GM10266 (cell line): ENCODE measurements at regions not wholly inside any gene's neighbourhood (a gene's known extent, or its start where the extent isn't known, plus 50 kb on each side); places are given as distances from the start of the nearest gene placed in this dataset.

Source experiments
- DNase-seq: peaks from one replicate; pipeline ENCODE4 v3.0.0; 2012; ENCODE audit errors: extremely low spot score
- CTCF ChIP-seq: IDR thresholded peaks from 2 replicates; pipeline ENCODE4 v1.5.1; 2012; ENCODE audit warnings: mild to moderate bottlenecking, low read depth; ENCODE audit not compliant: control insufficient read depth, insufficient read depth; ENCODE audit errors: missing control alignments

- DNase-seq = no peak
- no peak for TF ChIP-seq CTCF
These were observed 257.3 kb upstream of the NT5E start for GRCh38 chr6:85192596-85192995.

GRCh38 chr6:85192186-85192585 is 257.7 kb upstream of the NT5E start:
- no peak for DNase-seq

GRCh38 chr6:85191656-85192055 is 258.2 kb upstream of the NT5E start:
- DNase-seq = no peak
- no peak for TF ChIP-seq CTCF

More at GRCh38 chr6:85192186-85192585, 257.7 kb upstream of the NT5E start:
- TF ChIP-seq CTCF = no peak

GRCh38 chr6:85186546-85187175 is 263.2 kb upstream of the NT5E start:
- no peak for TF ChIP-seq CTCF
- DNase-seq = no peak

GRCh38 chr6:85185977-85186376 is 263.9 kb upstream of the NT5E start:
- DNase-seq = no peak

GRCh38 chr6:85183841-85184240 is 266.0 kb upstream of the NT5E start:
- no peak for TF ChIP-seq CTCF
- DNase-seq = no peak

More at GRCh38 chr6:85185977-85186376, 263.9 kb upstream of the NT5E start:
- no peak for TF ChIP-seq CTCF

- TF ChIP-seq CTCF = no peak
- DNase-seq = no peak
These were observed 277.2 kb upstream of the NT5E start for GRCh38 chr6:85172705-85173104.
